GM12864 (cell line): ENCODE measurements at regions not wholly inside any gene's neighbourhood (a gene's known extent, or its start where the extent isn't known, plus 50 kb on each side); places are given as distances from the start of the nearest gene placed in this dataset.

ENCODE experiments used
- DNase-seq: peaks from one replicate; pipeline ENCODE4 v3.0.0-alpha.2; 2011; ENCODE audit warnings: low read depth
- H3K4me3 ChIP-seq: 2 replicates; pipeline ENCODE4 v1.5.1; 2011; ENCODE audit warnings: mild to moderate bottlenecking, low read depth, low read length, control low read depth
- CTCF ChIP-seq: IDR thresholded peaks from 2 replicates; pipeline ENCODE4 v1.5.1; 2011; ENCODE audit warnings: low read depth, mild to moderate bottlenecking, moderate library complexity, low read length, control low read depth, inconsistent platforms; ENCODE audit errors: missing control alignments

- no peak for TF ChIP-seq CTCF
- no peak for DNase-seq
- H3K4me3 ChIP-seq = no peak overlapping the region
Measured at GRCh38 chr20:6471110-6471647, 296.3 kb upstream of the BMP2 start.

GRCh38 chr20:6469695-6470094 is 297.8 kb upstream of the BMP2 start:
- no peak for TF ChIP-seq CTCF
- DNase-seq = no peak
- no peak overlapping the region for H3K4me3 ChIP-seq

GRCh38 chr20:6468423-6469116 is 298.9 kb upstream of the BMP2 start:
- TF ChIP-seq CTCF = no peak
- no peak for DNase-seq
- no peak overlapping the region for H3K4me3 ChIP-seq

GRCh38 chr20:6467562-6467961 is 299.9 kb upstream of the BMP2 start:
- H3K4me3 ChIP-seq = no peak overlapping the region
- TF ChIP-seq CTCF = no peak
- DNase-seq = no peak

- no peak for DNase-seq
- no peak overlapping the region for H3K4me3 ChIP-seq
- TF ChIP-seq CTCF = no peak
Measured at GRCh38 chr20:6466075-6466810, 301.2 kb upstream of the BMP2 start.

- H3K4me3 ChIP-seq = no peak overlapping the region
- no peak for DNase-seq
- no peak for TF ChIP-seq CTCF
Measured at GRCh38 chr20:6450841-6451240, 316.6 kb upstream of the BMP2 start.

GRCh38 chr20:6440443-6440799 is 317.6 kb upstream of the FERMT1 start:
- no peak for TF ChIP-seq CTCF
- no peak for DNase-seq
- no peak overlapping the region for H3K4me3 ChIP-seq
